Activated naive CD4-positive, alpha-beta T cell treated with anti-CD3 and anti-CD28 coated beads, Interleukin-2, amount 50 U/mL, for 16 hours (primary cell): ENCODE measurements at regions not wholly inside any gene's neighbourhood (a gene's known extent, or its start where the extent isn't known, plus 50 kb on each side); places are given as distances from the start of the nearest gene placed in this dataset.

ENCODE experiments used
- DNase-seq: peaks from one replicate; pipeline ENCODE4 v3.0.0-alpha.2; 2020

DNA sequence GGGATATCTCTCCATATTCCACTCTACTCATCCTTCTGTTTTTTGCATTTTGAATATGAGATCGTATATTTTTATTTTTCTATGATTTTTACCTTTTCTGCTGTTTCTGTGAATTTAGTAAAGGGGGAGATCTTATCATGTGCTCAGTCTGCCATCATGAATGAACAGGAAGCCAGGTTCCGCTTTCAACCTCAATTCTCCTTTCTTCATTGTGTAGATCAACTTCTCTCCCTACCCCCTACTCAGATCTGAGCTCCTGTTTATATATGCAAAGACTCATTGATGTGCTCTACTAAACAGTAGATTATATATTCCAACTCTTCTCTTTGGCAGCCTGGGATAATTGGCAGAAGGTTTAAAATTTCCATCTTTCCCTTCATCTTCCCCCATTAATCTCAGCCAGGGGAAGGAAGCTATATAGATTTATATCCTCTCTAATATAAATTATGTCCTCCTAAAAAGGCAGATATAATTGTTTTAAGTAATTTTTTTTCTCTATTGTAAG, 336.7 kb upstream of the PLET1 start:
- no peak for DNase-seq

DNA sequence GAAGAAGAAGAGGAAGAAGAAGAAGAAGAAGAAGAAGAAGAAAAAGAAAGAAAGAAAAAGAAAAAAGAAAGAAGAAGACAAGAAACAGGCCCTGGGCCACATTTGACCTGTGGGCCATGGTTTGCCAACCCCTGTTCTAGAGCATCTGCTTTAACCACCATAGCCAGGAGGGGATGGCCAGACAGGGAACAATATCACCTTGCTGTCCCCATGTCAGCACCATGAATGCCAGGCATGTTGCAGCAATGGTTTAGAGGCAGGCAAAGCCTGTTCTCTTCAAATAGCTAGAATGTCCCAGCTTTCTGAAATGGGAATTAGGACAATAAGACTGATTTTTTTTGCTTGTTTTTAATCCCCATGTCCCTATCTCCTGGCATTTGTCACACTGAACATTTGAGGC, 338.6 kb upstream of the PLET1 start:
- no peak for DNase-seq

DNA sequence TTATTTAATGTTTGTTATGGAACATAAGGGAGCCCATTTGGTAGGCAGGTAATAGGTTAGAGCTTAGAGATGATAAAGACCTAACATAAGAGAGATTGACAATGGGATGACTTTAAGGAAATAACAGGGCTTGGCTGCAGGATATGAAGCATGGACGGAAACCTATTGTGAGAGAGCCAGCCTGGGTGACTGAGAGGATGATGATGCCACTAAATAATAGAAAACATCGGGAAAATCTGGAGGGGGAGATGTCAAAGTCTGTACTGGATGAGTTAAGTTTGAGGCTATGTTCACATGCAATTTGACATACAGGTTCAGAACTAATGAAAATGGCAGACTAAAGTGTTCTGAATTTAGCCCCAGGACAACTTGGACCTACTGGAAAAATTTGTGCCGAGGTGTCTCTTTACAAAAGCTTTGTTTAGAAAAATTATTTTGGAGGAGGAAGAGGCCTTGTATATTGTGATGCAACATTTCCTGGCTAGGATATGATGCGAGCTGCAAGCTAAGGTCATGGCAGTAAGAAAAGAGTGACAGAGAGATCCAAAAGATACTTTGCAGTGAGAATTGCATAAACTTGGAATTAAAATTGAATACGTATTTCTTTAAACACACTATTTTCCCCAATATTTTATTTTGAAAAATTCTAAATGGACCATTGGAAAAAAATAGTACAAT, 339.3 kb upstream of the PLET1 start:
- no peak for DNase-seq

DNA sequence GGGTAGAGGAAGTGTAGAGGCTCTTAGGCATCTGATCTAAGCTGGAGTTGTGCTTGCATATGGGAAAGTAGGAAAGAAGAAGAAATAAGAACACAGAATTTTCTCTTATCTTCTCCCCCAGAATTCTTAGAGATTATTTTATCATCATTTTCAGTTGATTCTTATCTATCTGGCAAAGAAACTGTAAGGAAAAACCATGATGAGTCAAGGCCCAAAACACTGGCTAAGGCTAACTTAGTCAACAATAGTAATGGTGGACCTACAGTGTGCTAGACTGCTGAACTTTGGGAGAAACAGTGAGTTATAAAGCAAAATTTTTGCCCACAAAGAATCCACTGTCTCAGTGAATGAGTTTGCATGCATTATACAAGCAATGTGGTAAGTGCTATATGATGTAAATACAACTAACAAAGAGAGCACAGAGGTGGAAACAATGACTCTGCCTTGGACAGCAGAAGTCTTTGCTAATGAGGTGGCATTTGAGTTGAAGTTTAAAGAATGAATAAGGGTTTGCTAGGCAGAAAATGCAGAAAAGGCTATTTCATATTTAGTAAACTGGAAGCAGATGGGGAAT, 344.5 kb upstream of the PLET1 start:
- DNase-seq: no peak

GRCh38 chr11:112606656-112607055, 346.0 kb upstream of the PLET1 start:
- no peak for DNase-seq

DNA sequence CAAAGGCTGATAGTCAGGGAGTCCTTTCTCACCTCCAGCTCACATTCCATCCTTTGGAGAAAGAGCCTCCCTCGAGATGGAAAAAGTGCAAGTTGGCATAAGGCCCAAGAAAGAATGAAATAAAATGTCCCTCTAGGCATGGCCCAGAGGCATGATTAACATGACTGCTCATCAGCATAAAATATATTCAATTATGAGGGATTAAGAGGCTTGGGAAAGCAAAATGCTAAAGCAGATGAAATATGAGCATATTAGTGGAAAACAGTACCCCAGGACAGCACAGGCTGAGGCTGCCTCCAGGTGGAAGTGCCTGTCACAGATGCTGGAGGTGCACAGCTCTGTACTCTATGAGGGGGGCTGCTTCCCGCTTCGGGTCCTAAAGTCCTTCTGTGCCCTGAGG, 347.8 kb upstream of the PLET1 start:
- DNase-seq: no peak

- no peak for DNase-seq
Measured at GRCh38 chr11:112610494-112610893, 349.8 kb upstream of the PLET1 start.

DNA sequence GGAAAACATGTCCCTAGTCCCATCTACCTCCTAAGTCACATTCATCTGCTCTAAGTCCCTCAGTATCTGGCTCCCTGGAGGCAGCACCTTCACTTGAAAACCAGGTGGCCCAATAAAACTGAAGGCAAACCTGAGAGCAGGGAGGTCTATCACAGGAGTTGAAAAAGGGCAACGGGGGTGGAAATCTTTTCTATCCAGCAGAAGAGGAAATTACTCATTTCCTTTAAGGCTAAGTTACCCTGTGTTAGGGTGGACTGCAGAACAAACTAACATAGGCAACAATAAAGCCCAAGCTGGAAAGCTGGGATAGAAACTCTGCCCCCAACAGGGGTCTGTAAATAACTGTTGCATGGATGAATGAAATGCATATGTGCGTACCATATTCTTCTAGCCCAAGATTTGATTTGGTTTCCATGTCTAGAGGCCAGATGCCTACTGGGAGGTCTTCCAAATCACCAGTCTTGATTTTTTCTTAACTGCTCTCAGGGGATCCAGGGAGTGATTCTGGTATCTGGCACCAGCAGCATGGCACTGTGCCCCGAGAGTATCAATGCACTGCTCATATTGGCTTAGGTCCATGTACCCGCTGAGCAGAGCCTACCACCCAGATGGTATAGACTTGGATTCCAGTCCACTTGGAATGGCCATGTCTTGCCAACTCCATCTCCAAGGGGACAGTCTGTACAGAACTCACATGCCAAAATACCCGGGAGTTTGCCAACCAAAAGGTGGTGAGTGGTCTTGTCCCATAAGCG, 350.0 kb upstream of the NCAM1 start:
- no peak for DNase-seq

DNA sequence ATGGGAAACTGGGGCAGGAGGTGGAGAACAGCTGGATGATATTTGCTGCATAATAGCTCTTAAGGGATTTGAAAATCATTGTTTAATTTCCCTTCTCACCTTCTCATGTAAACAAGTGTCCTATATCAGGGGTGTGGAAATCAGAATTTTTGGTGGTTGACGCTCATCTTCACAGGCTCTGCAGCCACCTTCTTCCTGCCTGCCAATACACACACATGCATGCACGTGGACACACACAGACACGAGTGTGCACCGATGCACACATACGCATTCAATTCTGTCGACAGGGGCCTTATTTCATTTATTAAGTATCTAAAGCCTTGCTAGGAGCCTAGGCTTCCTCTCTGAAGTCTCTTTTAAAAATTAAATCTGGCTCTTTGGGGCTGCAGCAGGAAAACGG, 349.4 kb upstream of the NCAM1 start:
- DNase-seq: no peak

DNA sequence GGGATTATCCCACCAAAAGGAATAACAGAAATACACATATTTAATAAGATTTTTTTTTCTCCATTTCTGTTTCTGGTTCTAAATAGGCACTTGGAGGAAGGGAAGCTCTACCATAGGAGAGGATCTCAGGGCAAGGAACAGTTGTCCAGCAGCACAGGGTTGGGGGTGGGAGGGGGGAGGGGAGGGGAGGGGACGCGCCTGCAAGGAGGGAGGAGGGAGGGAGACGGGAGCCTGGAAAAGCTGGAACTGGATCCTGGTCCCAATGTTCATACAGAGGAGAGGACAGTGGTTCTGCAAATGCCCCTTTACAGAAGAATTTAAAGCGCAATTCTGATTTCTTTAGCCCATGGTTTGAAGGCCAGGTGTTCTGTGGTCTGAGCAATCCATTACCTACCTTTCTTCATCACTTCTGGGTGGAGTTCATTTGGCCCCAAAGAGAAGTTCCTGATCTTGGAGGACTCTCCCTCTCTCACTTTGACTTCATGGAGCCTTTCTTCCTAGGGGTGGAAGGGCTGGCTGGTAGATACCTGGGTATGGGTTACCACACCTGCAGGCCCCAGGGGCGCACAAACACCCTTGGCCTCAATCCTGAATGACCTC, 348.9 kb upstream of the NCAM1 start:
- no peak for DNase-seq

GRCh38 chr11:112613051-112613972, 347.9 kb upstream of the NCAM1 start:
- DNase-seq: no peak

- DNase-seq: no peak
Measured at GRCh38 chr11:112614605-112615004, 346.6 kb upstream of the NCAM1 start.

DNA sequence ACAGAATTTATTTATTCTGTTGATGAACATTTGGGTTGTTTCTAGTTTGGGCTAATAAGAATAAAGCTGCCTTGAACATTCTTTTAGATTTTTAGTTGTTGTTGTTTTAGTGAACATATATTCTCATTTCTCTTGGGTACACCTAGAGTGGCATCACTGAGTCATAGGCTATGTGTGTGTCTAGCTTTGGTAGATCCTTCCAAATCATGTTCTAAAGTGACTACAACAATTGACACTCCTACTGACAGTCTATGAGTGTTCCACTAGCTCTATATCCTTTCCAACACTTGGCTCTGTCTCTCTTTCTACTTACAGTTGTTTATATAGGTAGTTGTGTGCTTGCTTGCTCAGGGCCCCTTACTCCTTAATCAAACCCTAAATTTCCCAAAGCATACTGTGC, 346.0 kb upstream of the NCAM1 start:
- no peak for DNase-seq

GRCh38 chr11:112615891-112616290, 345.3 kb upstream of the NCAM1 start:
- DNase-seq: no peak

GRCh38 chr11:112616327-112617097, 344.7 kb upstream of the NCAM1 start:
- no peak for DNase-seq

- DNase-seq: no peak
Measured at GRCh38 chr11:112617098-112617425, 344.2 kb upstream of the NCAM1 start.

DNA sequence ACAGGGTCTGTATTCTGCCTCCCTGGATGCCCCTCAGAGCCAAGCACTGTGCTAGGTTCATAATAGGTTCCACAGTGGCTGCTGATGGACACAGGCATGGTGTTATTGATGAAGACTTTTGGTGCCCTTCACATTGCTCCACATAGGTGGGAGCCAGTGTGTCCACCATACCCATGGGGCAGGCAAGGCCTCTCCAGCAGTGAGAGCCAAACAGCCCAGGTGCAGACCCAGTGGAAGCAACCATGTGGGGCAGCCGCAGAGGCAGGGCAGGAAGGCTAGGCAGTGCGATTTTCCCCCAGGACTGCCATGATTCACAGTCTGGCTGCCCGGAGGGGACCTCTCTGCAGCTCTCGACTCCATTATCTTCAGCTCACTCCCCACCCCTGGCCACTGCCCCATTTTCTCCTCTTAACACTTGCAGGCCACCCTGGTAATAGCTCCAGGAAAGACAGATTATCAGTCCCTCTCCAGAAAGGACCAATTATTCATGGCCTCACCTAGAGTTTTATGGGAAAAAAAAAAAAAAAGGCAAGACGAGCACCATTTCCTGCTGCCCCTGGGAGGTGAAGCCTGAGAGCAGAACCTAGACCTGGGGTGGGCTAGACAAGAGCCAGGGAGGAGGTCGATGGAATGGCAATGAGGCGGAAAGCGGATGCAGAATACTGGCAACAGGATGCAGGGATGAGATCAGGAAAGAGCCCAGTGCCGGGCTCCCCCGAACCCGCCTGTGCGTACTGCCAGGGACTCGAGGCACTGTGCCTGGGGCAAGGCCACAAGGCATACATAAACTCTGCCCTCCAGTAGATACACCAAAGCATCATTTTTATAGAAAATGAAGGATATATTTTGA, 343.0 kb upstream of the NCAM1 start:
- no peak for DNase-seq

GRCh38 chr11:112619106-112619505, 342.1 kb upstream of the NCAM1 start:
- no peak for DNase-seq

- DNase-seq: no peak
Measured at GRCh38 chr11:112620621-112621394, 340.4 kb upstream of the NCAM1 start.

- DNase-seq: no peak
Measured at GRCh38 chr11:112623057-112623456, 338.2 kb upstream of the NCAM1 start.
